ENCODE measurements at regions not wholly inside any gene's neighbourhood (a gene's known extent, or its start where the extent isn't known, plus 50 kb on each side); places are given as distances from the start of the nearest gene placed in this dataset.

GRCh38 chr22:48779211-48779643 lies 1048.4 kb downstream of the BRD1 start:
- no peak for TF ChIP-seq GATA2 (IDR thresholded peaks at IDR 0.05; ENCODE audit: low read depth, low read length)
- no peak for TF ChIP-seq GATA3 (IDR thresholded peaks at IDR 0.05; ENCODE audit: low read depth, low read length)
